NK-92 treated with Interleukin-12 subunit alpha and Interleukin-12 subunit beta, amount 100 ng/mL, for 24 hours (cell line): ENCODE measurements at regions not wholly inside any gene's neighbourhood (a gene's known extent, or its start where the extent isn't known, plus 50 kb on each side); places are given as distances from the start of the nearest gene placed in this dataset.

ENCODE experiments used
- DNase-seq: peaks from one replicate; lab custom pipeline; 2025; lab: John Stamatoyannopoulos, UW

GRCh38 chr2:126317790-126318431 is 338.0 kb upstream of the GYPC start:
- DNase-seq: no peak

- no peak for DNase-seq
These were observed 333.6 kb upstream of the GYPC start for GRCh38 chr2:126322342-126322741.

GRCh38 chr2:126325202-126325601 is 330.8 kb upstream of the GYPC start:
- no peak for DNase-seq

GRCh38 chr2:126329173-126329572 is 326.8 kb upstream of the GYPC start:
- DNase-seq: no peak

- no peak for DNase-seq
These were observed 313.5 kb upstream of the GYPC start for GRCh38 chr2:126342457-126342856.

- DNase-seq: no peak
These were observed 312.8 kb upstream of the GYPC start for GRCh38 chr2:126343136-126343535.

- DNase-seq: no peak
These were observed 311.5 kb upstream of the GYPC start for GRCh38 chr2:126344493-126344892.

- DNase-seq: no peak
These were observed 310.3 kb upstream of the GYPC start for GRCh38 chr2:126345691-126346090.

GRCh38 chr2:126356631-126357030 is 299.3 kb upstream of the GYPC start:
- DNase-seq: no peak

GRCh38 chr2:126358122-126358521 is 297.8 kb upstream of the GYPC start:
- no peak for DNase-seq

GRCh38 chr2:126359494-126359893 is 296.5 kb upstream of the GYPC start:
- DNase-seq: no peak

- no peak for DNase-seq
These were observed 288.6 kb upstream of the GYPC start for GRCh38 chr2:126367361-126367760.

- DNase-seq: no peak
These were observed 287.2 kb upstream of the GYPC start for GRCh38 chr2:126368758-126369157.

GRCh38 chr2:126370201-126370600 is 285.8 kb upstream of the GYPC start:
- DNase-seq: no peak

- DNase-seq: no peak
These were observed 283.6 kb upstream of the GYPC start for GRCh38 chr2:126372406-126372805.

- DNase-seq: no peak
These were observed 277.8 kb upstream of the GYPC start for GRCh38 chr2:126378176-126378575.

- no peak for DNase-seq
These were observed 274.9 kb upstream of the GYPC start for GRCh38 chr2:126381091-126381490.

GRCh38 chr2:126382998-126383397 is 273.0 kb upstream of the GYPC start:
- DNase-seq: no peak

- DNase-seq: no peak
These were observed 272.2 kb upstream of the GYPC start for GRCh38 chr2:126383800-126384199.

GRCh38 chr2:126385441-126385840 is 270.5 kb upstream of the GYPC start:
- no peak for DNase-seq

- no peak for DNase-seq
These were observed 270.0 kb upstream of the GYPC start for GRCh38 chr2:126385983-126386382.

- no peak for DNase-seq
These were observed 266.5 kb upstream of the GYPC start for GRCh38 chr2:126389446-126389845.

GRCh38 chr2:126392889-126393288 is 263.1 kb upstream of the GYPC start:
- no peak for DNase-seq

- no peak for DNase-seq
These were observed 257.0 kb upstream of the GYPC start for GRCh38 chr2:126399001-126399400.
